ENCODE measurements at regions not wholly inside any gene's neighbourhood (a gene's known extent, or its start where the extent isn't known, plus 50 kb on each side); places are given as distances from the start of the nearest gene placed in this dataset.

DNA sequence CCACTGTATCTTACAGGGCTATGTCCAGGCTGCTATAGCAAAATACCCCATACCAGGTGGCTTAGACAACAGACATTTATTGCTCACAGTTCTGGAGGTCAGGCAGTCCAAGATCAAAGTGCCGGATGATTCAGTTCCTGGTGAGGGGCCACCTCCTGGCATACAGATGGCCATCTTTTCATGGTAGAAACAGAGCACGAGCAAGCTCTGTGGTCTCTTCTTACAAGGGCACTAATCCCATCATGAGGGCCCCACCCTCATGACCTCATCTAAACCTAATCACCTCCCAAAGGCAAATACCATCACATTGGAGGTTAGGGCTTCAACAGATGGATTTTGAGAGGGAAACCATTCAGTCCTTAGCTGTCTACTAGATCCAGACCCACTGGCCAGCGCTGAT lies 117.4 kb upstream of the NECTIN1 start:
- no peaks in the 10 kb centered on the region for H3K36me3 ChIP-seq
- H3K9me3 ChIP-seq, result no peaks in the 10 kb centered on the region
- intact Hi-C loops (cut with DNase I), result no loop called here
- H3K4me3 ChIP-seq, result no peak overlapping the region
- H3K27me3 ChIP-seq (replicated peaks; ENCODE audit: insufficient read depth), result no peaks in the 10 kb centered on the region
- no peaks in the 10 kb centered on the region for H3K4me1 ChIP-seq (replicated peaks)
- no peak overlapping the region for H3K27ac ChIP-seq
- DNase-seq (ENCODE audit: low spot score), result no peak
- WGBS, result 90% methylated on average over 3 of the region's 3 CpGs
- TF ChIP-seq POLR2A (IDR thresholded peaks at IDR 0.05), result no peak
- TF ChIP-seq POLR2AphosphoS5 (IDR thresholded peaks at IDR 0.05), result no peak
- TF ChIP-seq, protein P1, sequence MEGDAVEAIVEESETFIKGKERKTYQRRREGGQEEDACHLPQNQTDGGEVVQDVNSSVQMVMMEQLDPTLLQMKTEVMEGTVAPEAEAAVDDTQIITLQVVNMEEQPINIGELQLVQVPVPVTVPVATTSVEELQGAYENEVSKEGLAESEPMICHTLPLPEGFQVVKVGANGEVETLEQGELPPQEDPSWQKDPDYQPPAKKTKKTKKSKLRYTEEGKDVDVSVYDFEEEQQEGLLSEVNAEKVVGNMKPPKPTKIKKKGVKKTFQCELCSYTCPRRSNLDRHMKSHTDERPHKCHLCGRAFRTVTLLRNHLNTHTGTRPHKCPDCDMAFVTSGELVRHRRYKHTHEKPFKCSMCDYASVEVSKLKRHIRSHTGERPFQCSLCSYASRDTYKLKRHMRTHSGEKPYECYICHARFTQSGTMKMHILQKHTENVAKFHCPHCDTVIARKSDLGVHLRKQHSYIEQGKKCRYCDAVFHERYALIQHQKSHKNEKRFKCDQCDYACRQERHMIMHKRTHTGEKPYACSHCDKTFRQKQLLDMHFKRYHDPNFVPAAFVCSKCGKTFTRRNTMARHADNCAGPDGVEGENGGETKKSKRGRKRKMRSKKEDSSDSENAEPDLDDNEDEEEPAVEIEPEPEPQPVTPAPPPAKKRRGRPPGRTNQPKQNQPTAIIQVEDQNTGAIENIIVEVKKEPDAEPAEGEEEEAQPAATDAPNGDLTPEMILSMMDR (IDR thresholded peaks at IDR 0.05), result no peak

DNA sequence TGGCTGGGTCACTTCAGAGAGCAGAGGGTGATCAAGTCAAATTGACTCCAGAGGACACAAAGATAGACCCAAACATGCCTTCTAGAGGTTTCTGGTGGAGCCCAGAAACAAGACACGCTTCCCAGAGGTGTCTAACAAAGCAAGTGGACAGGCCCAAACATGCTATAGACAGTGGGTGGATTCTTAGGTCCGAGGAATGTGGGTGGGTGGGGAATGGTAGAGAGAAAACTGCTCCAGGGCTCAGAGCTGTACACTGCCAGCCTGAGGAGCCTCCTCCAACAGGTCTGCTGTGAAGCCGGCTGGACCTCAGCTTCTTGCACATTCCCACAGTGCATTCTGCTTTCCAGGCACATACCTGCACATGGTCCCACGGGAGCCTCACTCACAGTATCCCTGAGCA lies 116.8 kb upstream of the NECTIN1 start:
- peak; percentile 32 for DNase-seq (ENCODE audit: low spot score)
- no peaks in the 10 kb centered on the region for H3K4me1 ChIP-seq (replicated peaks)
- TF ChIP-seq, protein P1 (IDR thresholded peaks at IDR 0.05), result no peak
- peak; percentile 41 for TF ChIP-seq POLR2AphosphoS5 (IDR thresholded peaks at IDR 0.05)
- no peak for TF ChIP-seq POLR2A (IDR thresholded peaks at IDR 0.05)
- intact Hi-C loops (cut with DNase I), result no loop called here
- no peak overlapping the region for H3K4me3 ChIP-seq
- no peaks in the 10 kb centered on the region for H3K9me3 ChIP-seq
- no peaks in the 10 kb centered on the region for H3K27me3 ChIP-seq (replicated peaks; ENCODE audit: insufficient read depth)
- no peaks in the 10 kb centered on the region for H3K36me3 ChIP-seq
- 47% methylated on average over 4 of the region's 4 CpGs for whole genome bisulfite sequencing
- no peak overlapping the region for H3K27ac ChIP-seq

DNA sequence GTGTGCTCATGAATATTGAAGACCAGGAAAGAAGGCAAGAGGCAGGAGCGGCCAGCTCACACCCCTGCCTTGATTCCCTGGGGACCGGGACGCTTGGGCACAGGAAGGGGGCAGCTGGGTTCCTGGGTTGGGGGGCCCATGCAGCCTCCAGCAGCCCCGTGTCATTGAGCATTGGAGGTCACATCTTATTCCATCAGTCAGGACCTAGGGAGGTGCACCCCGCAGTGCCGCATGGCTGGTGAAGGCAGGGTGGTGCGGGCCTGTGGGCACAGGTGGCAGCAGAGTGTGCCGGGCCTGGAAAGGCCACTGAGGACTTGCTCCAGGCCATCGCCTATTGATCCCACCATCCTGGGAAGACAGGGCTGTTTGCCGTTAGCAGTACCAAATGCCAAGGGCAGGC lies 116.3 kb upstream of the NECTIN1 start:
- no peak overlapping the region for H3K4me3 ChIP-seq
- no peak for DNase-seq (ENCODE audit: low spot score)
- no peaks in the 10 kb centered on the region for H3K4me1 ChIP-seq (replicated peaks)
- intact Hi-C loops (cut with DNase I), result no loop called here
- H3K27me3 ChIP-seq (replicated peaks; ENCODE audit: insufficient read depth), result no peaks in the 10 kb centered on the region
- H3K27ac ChIP-seq, result no peak overlapping the region
- no peaks in the 10 kb centered on the region for H3K36me3 ChIP-seq
- 93% methylated on average over 10 of the region's 10 CpGs for WGBS
- TF ChIP-seq POLR2A (IDR thresholded peaks at IDR 0.05), result no peak
- TF ChIP-seq, protein P1 (IDR thresholded peaks at IDR 0.05), result no peak
- no peak for TF ChIP-seq POLR2AphosphoS5 (IDR thresholded peaks at IDR 0.05)
- no peaks in the 10 kb centered on the region for H3K9me3 ChIP-seq

DNA sequence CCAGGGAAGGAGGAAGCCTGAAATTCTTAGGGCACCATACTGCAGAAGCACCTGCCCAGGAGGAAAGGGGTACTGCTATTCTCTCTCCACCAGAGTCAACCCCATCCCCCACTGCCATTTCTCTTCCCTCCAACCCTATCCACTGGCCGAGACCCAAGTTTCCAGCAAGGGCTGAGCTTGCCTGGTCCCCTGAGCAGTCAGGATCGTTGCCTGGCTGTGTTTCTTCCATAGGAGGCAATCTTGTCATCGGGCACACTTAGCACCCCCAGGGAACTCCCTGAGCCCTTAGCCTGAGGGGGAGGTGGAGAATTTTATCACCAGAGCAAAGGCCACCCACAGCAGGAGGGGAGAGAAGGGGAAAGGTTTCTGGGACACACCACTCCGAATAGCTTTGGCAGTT lies 115.8 kb upstream of the NECTIN1 start:
- 38% methylated on average over 4 of the region's 4 CpGs for WGBS
- TF ChIP-seq POLR2AphosphoS5 (IDR thresholded peaks at IDR 0.05), result no peak
- no peak for TF ChIP-seq POLR2A (IDR thresholded peaks at IDR 0.05)
- TF ChIP-seq, protein P1 (IDR thresholded peaks at IDR 0.05), result no peak
- Histone ChIP-seq H3K36me3 (no peaks in the 10 kb centered on the region), H3K27me3 (replicated peaks; ENCODE audit: insufficient read depth) (no peaks in the 10 kb centered on the region), H3K9me3 (no peaks in the 10 kb centered on the region), H3K4me1 (replicated peaks) (no peaks in the 10 kb centered on the region), H3K27ac (no peak overlapping the region), H3K4me3 (no peak overlapping the region)
- intact Hi-C loops (cut with DNase I), result no loop called here
- DNase-seq (ENCODE audit: low spot score), result no peak

DNA sequence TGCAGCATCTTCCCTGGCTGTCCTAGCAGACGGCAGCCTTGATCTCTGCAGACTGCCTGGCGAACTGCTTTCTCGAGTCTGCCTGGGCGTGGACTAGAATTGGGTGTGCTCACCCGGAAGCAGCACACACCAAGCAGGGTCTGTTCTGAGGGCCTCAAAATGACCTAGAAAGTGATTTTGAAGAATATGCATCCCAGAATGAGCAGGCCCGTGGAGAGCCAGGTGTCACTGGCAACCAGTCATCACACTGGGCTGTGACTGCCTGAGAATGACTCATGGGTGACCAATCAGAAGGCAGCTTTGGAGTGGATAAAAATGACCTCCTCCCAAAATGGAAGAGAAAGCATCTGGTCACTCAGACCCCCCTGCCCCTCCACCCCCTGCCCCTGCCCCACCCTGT lies 114.9 kb upstream of the NECTIN1 start:
- Histone ChIP-seq H3K27me3 (replicated peaks; ENCODE audit: insufficient read depth) (no peaks in the 10 kb centered on the region), H3K36me3 (no peaks in the 10 kb centered on the region), H3K4me3 (no peak overlapping the region), H3K9me3 (no peaks in the 10 kb centered on the region), H3K27ac (no peak overlapping the region), H3K4me1 (replicated peaks) (no peaks in the 10 kb centered on the region)
- no peak for DNase-seq (ENCODE audit: low spot score)
- TF ChIP-seq, protein P1 (IDR thresholded peaks at IDR 0.05), result no peak
- TF ChIP-seq POLR2AphosphoS5 (IDR thresholded peaks at IDR 0.05) (no peak), POLR2A (IDR thresholded peaks at IDR 0.05) (no peak)
- 71% methylated on average over 6 of the region's 6 CpGs for WGBS
- intact Hi-C loops (cut with DNase I), result no loop called here

All from prostate gland (tissue), 2 donors.